ENCODE measurements at regions not wholly inside any gene's neighbourhood (a gene's known extent, or its start where the extent isn't known, plus 50 kb on each side); places are given as distances from the start of the nearest gene placed in this dataset.
"Not testable (repeated sequence)": the region's sequence is repeated elsewhere in the genome, so short reads cannot be mapped to it uniquely, and the experiment has no call there.

DNA sequence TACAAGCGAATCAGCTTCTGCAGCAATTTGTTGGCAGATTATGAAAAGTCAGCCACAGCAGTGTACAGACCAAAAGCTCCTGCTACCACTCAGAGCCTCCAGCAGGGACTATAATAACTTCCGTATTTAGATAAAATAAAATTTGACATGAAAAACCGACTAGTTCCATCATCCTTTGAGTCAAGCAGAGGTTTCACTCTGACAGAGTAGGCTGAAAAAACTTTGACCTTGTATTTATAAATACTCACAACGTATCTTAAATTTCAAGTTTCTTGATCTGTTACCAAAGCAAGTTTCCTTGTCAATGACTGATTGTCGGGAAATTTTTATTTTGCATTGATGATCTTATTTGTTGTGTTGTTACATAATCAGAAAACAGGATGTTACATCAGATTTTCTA lies 283.4 kb downstream of the DAD1 start:
- POLR2A ChIA-PET: no interaction called here
- Mint-ChIP-seq H3K27me3 (no peaks in the 10 kb centered on the region), H3K9me3 (no peaks in the 10 kb centered on the region), H3K4me1 (peaks cover 1% of the 10 kb centered on the region), H3K36me3 (ENCODE audit: low read depth) (no peaks in the 10 kb centered on the region), H3K4me3 (no peak overlapping the region), H3K27ac (peak overlapping the region; percentile 26)
- CTCF ChIA-PET: no interaction called here
- no peak for DNase-seq

DNA sequence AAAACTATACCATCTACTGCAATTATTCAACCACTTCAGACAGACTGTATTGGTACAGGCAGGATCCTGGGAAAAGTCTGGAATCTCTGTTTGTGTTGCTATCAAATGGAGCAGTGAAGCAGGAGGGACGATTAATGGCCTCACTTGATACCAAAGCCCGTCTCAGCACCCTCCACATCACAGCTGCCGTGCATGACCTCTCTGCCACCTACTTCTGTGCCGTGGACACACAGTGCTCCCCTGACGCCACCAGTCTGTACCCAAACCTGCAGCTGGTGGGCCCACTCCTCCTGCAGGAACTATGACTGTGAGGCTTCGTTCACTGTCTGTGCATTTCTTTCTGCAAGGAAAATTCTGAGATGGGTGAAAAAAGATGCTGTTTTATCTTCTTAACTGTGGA lies 284.7 kb downstream of the DAD1 start:
- H3K27ac Mint-ChIP-seq: peak overlapping the region; percentile 35

DNA sequence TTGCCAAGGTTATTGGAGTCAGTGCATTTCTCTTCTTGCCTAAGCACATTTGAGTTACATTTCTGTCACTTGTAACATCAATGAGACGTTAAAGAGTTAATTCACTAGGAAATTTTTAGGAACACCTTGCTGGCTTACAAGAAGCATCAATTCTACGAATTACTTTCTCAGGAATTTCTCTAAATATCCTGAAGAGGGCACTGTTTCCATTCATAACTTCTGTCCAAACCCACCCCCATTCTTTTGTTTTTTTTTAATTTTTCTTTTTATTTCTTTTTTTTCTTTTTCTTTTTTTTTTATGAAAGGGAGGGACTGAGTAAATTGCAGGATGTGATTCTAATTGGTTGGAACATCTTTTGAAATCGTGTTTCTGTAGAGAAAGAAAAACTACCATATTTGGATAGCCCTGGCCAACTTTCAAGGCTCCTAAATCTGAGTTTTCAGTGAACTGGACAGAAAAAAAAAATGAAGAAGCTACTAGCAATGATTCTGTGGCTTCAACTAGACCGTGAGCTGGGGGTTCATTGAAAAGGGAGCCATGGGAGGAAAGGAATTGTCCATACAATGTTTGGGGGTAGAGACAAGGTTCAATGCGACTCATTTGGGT lies 285.3 kb downstream of the DAD1 start:
- ChIA-PET CTCF (no interaction called here), POLR2A (no interaction called here)
- Mint-ChIP-seq H3K4me1 (peaks cover 1% of the 10 kb centered on the region), H3K4me3 (peak overlapping the region; percentile 58), H3K36me3 (ENCODE audit: low read depth) (no peaks in the 10 kb centered on the region), H3K9me3 (no peaks in the 10 kb centered on the region), H3K27me3 (no peaks in the 10 kb centered on the region), H3K27ac (peak overlapping the region; percentile 35)
- DNase-seq: no peak

More for the DNA sequence above, 284.7 kb downstream of the DAD1 start:
- Mint-ChIP-seq H3K27me3 (no peaks in the 10 kb centered on the region), H3K9me3 (no peaks in the 10 kb centered on the region), H3K36me3 (ENCODE audit: low read depth) (no peaks in the 10 kb centered on the region), H3K4me3 (peak overlapping the region; percentile 58), H3K4me1 (peaks cover 1% of the 10 kb centered on the region)
- no peak for DNase-seq
- CTCF ChIA-PET: no interaction called here
- POLR2A ChIA-PET: no interaction called here

DNA sequence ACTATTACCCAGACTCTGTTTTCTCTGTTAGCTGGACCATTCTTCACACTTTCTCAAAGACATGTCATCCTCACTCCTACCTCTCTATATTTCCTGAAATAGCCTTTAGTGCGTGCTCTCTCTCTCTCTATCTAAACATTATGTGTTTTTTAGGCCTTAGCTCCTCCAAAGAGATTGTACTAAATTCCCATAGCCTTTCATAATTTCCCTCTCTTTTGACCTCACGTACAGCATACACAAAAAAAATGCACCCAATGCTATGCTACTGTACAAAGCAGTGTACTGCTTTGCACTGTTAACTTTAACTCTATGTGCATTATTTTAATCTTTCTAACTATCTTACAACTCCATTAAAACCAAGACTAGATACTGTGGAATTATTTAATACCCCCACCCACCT lies 288.4 kb downstream of the DAD1 start:
- ChIA-PET POLR2A (no interaction called here), CTCF (no interaction called here)
- H3K36me3 Mint-ChIP-seq (ENCODE audit: low read depth): no peaks in the 10 kb centered on the region
- H3K4me1 Mint-ChIP-seq: no peaks in the 10 kb centered on the region
- no peak overlapping the region for H3K27ac Mint-ChIP-seq
- no peaks in the 10 kb centered on the region for H3K9me3 Mint-ChIP-seq
- H3K27me3 Mint-ChIP-seq: no peaks in the 10 kb centered on the region
- H3K4me3 Mint-ChIP-seq: no peak overlapping the region
- no peak for DNase-seq

DNA sequence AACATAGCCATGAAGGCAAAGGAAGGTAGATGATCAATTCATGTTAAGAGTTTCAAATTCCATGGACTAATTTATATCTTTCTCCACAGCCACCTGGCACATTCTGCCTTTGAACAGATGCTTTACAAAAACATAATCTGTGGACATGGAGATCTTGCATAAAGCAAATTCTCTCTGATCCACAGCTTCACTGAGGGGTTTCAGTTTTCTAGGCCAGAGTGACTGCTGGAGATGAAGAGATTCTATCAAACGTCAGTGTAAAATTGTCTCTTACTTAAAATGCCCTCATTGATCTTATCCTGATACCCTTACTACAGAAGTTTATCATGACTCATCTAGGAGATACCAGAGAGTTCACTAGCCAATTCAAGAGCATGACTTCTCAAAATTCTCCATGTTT lies 291.6 kb downstream of the DAD1 start:
- H3K4me3 Mint-ChIP-seq: no peak overlapping the region
- H3K27me3 Mint-ChIP-seq: no peaks in the 10 kb centered on the region
- H3K9me3 Mint-ChIP-seq: no peaks in the 10 kb centered on the region
- H3K4me1 Mint-ChIP-seq: no peaks in the 10 kb centered on the region
- DNase-seq: no peak
- no peak overlapping the region for H3K27ac Mint-ChIP-seq
- H3K36me3 Mint-ChIP-seq (ENCODE audit: low read depth): no peaks in the 10 kb centered on the region
- CTCF ChIA-PET: no interaction called here
- POLR2A ChIA-PET: no interaction called here

DNA sequence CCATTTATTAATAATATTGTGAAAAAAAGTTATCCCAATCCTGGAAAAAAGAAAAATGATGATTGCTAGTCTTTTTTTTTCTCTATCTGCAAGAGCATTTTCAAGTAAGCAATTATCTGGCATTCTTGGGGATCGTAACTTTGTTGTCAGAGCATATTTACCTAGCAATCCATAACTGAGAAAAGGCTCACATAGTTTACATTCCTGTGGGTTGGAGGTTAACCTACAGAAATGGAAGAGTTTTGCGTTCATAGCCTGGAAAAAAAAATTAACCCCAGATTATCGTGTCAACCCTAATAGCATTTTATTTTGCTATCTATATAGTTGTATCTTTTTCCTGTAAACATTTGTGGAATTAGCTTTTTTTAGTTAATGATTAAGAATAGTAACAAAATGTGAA lies 292.3 kb downstream of the DAD1 start:
- POLR2A ChIA-PET: no interaction called here
- no peak overlapping the region for H3K4me3 Mint-ChIP-seq
- DNase-seq: no peak
- H3K9me3 Mint-ChIP-seq: no peaks in the 10 kb centered on the region
- CTCF ChIA-PET: no interaction called here
- no peaks in the 10 kb centered on the region for H3K36me3 Mint-ChIP-seq (ENCODE audit: low read depth)
- H3K4me1 Mint-ChIP-seq: no peaks in the 10 kb centered on the region
- H3K27me3 Mint-ChIP-seq: no peaks in the 10 kb centered on the region
- no peak overlapping the region for H3K27ac Mint-ChIP-seq

DNA sequence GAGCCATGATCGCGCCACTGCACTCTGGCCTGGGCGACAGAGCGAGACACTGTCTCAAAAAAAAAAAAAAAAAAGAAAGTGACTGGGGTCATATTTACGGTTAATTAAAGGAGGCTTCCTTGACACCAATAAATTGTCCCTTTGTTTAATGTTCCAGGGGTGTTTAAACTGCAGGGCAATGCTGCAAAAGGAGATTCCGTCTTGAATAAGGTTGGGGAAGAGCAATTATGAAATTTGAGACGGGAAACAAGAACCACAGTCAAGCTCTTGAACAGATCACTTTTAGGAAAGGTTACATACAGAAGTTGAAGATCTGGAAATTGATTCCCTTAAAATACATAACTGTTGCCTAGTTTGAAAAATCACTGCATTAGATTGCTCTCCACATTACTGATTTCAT lies 292.9 kb downstream of the DAD1 start:
- Mint-ChIP-seq H3K27ac (no peak overlapping the region), H3K4me3 (no peak overlapping the region), H3K9me3 (no peaks in the 10 kb centered on the region), H3K4me1 (no peaks in the 10 kb centered on the region), H3K27me3 (no peaks in the 10 kb centered on the region), H3K36me3 (ENCODE audit: low read depth) (no peaks in the 10 kb centered on the region)
- ChIA-PET CTCF (no interaction called here), POLR2A (no interaction called here)
- no peak for DNase-seq

DNA sequence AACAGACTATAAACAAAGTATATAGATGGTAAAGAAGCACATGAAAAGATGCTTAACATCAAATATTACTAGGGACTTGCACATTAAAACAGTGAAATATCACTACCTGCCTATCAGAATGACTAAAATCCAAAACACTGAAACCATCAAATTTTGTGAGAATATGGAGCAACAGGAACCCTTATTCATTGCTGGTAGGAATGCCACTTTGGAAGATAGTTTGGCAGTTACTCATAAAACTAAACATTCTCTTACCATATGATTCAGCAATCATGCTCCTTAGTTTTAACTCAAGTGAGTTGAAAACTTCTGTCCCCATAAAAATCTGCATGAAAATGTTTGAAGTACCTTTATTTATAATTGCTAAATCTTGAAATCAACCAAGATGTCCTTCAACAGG lies 297.6 kb downstream of the DAD1 start:
- Mint-ChIP-seq H3K4me1 (no peaks in the 10 kb centered on the region), H3K27me3 (no peaks in the 10 kb centered on the region), H3K9me3 (no peaks in the 10 kb centered on the region), H3K4me3 (no peak overlapping the region), H3K36me3 (ENCODE audit: low read depth) (no peaks in the 10 kb centered on the region), H3K27ac (no peak overlapping the region)
- no peak for DNase-seq
- ChIA-PET POLR2A (no interaction called here), CTCF (no interaction called here)

DNA sequence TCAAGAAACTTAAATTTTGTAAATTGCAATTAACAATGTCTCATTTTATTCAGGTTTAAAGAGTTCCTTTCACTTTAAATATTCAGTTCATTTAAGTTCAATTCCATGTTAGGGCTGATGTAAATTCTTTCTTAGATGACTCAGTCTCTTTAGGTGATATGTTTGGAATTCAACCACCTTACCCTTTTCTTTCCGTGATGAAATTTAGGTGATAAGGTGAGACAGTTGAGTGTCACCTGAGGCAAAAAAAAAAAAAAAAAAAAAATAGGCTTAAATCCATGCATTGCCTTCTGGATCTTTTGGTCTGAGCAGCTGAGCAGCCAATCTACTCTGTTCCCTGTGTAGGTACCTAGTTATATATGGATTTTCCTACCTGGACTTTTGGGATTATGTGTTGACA lies 299.5 kb downstream of the DAD1 start:
- DNase-seq: no peak
- ChIA-PET CTCF (no interaction called here), POLR2A (no interaction called here)
- no peaks in the 10 kb centered on the region for H3K4me1 Mint-ChIP-seq
- H3K9me3 Mint-ChIP-seq: no peaks in the 10 kb centered on the region
- H3K4me3 Mint-ChIP-seq: no peak overlapping the region
- H3K36me3 Mint-ChIP-seq (ENCODE audit: low read depth): no peaks in the 10 kb centered on the region
- no peak overlapping the region for H3K27ac Mint-ChIP-seq
- no peaks in the 10 kb centered on the region for H3K27me3 Mint-ChIP-seq

DNA sequence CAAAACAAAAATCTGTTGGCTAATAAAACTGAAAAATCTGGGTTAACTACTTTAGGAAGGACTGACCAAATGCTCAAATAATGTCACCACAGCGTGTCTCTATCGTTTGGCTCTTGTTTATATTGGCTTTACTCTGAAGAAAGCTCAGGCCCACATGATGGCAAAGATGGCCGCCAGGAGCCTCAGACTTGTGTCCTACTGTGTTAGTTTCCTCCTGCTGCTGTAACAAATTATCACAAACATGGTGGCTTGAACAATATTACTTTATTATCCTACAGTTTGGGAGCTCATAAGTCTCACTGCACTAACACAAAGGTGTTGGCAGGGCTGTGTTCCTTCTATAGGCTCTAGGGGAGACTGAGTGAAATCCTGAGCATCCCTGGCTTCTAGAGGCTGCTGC lies 303.0 kb downstream of the DAD1 start:
- no peak for DNase-seq
- no peaks in the 10 kb centered on the region for H3K9me3 Mint-ChIP-seq
- POLR2A ChIA-PET: no interaction called here

DNA sequence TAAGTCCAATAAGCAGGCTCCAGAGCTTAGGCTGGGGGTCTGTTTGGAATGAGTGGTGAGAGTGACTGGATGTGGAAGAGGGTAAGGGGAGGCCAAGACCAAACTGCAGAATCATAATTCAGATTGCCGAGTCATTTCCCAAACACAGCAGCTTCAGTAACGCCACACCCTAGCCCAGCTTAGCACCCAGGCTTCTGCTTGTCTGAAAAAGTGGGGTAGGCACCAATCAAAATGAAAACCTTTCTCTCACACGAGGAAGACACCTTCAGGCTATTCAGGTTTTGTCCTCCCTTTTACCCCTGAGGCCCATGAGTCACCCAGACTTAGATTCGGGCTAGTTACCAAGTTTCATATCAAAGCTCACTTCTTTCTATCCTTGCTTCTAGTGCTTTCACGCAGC lies 306.1 kb downstream of the DAD1 start:
- CTCF ChIA-PET: no interaction called here
- Mint-ChIP-seq H3K4me3 (no peak overlapping the region), H3K4me1 (no peaks in the 10 kb centered on the region), H3K9me3 (no peaks in the 10 kb centered on the region), H3K27me3 (no peaks in the 10 kb centered on the region), H3K36me3 (ENCODE audit: low read depth) (no peaks in the 10 kb centered on the region), H3K27ac (no peak overlapping the region)
- DNase-seq: no peak
- POLR2A ChIA-PET: interaction anchor here (1.4 kb wide), 1 partner anchor 547 kb away, joined by 3 read pairs; no protein-coding TSS in a partner anchor

More for the DNA sequence above, 303.0 kb downstream of the DAD1 start:
- H3K27ac Mint-ChIP-seq: no peak overlapping the region
- H3K4me3 Mint-ChIP-seq: no peak overlapping the region
- no peaks in the 10 kb centered on the region for H3K27me3 Mint-ChIP-seq
- no peaks in the 10 kb centered on the region for H3K4me1 Mint-ChIP-seq
- CTCF ChIA-PET: no interaction called here
- H3K36me3 Mint-ChIP-seq (ENCODE audit: low read depth): no peaks in the 10 kb centered on the region

DNA sequence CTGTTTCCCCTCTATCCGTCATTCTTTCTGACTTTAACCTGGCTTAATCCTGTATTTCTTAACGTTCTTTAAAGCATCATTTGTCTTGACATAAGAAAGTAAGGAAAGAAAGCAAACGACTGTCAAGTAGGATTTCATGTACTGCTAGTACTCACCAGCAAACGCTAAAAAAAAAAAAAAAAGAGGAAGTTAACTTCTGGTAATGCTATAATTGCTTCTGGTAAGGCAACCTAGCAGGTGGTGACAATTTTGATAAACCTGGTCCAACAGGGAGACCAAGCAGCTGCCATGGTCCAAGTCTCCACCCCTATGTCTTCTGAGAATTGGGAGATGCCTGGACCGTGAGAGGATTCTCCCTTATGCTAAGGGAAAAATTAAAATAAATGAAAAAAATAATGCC lies 306.6 kb downstream of the DAD1 start:
- ChIA-PET CTCF (no interaction called here), POLR2A (interaction anchor here (1.4 kb wide), 1 partner anchor 548 kb away, joined by 3 read pairs; no protein-coding TSS in a partner anchor)
- no peak for DNase-seq
- Mint-ChIP-seq H3K27me3 (no peaks in the 10 kb centered on the region), H3K36me3 (ENCODE audit: low read depth) (no peaks in the 10 kb centered on the region), H3K27ac (no peak overlapping the region), H3K4me3 (no peak overlapping the region), H3K9me3 (no peaks in the 10 kb centered on the region), H3K4me1 (no peaks in the 10 kb centered on the region)

DNA sequence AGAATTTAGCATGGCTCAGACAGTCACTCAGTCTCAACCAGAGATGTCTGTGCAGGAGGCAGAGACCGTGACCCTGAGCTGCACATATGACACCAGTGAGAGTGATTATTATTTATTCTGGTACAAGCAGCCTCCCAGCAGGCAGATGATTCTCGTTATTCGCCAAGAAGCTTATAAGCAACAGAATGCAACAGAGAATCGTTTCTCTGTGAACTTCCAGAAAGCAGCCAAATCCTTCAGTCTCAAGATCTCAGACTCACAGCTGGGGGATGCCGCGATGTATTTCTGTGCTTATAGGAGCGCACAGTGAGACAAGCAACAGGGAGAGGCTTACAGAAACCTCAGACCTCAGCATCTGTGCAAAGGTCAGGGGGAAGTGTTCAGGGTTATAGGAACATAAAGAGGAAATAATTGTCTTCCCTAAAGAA lies 307.6 kb downstream of the DAD1 start:
- H3K36me3 Mint-ChIP-seq (ENCODE audit: low read depth); H3K9me3 Mint-ChIP-seq; CTCF ChIA-PET; H3K4me1 Mint-ChIP-seq; H3K27me3 Mint-ChIP-seq; DNase-seq: not testable (repeated sequence)
- POLR2A ChIA-PET: interaction anchor here (0.8 to 1.4 kb wide), 3 partner anchors 199 to 549 kb away, joined by 3 to 4 read pairs (median 4); no protein-coding TSS in a partner anchor
- peak overlapping the region; percentile 67 for H3K4me3 Mint-ChIP-seq
- peak overlapping the region; percentile 64 for H3K27ac Mint-ChIP-seq

DNA sequence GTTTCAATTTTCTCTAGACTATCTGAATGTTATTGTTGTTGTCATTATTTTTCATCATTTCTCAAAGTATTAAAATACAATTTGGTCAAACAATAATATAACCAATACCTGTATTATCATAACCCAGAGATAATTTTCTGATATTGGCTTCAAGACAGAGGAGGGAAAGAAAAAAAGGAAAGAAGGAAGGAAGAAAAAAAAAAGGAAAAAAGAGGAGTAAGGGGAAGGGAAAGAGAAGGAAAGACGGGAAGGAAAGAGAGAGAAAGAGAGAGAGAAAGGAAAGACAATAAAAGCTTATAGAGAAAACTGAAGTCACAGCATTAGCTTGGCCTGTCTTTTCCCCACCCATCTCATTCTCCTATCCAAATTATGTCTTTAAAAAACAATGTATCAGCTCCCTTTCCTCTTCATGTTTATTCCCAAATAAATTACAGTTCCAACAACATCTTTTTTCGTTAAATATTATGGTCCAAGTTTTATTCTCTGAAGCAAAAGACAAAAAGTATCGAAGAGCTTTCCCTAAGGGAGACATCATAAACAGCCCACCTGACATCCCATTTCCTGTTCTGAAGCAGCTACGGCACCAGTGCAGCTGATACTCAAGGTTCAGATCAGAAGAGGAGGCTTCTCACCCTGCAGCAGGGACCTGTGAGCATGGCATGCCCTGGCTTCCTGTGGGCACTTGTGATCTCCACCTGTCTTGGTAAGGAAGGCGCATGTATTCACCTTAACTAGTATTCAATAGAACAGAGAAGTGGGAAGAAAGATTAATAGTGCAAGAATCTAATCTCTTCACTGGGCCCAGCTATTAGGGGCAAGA lies 308.3 kb downstream of the DAD1 start:
- H3K9me3 Mint-ChIP-seq: no peaks in the 10 kb centered on the region
- H3K27ac Mint-ChIP-seq: peak overlapping the region; percentile 64
- no peaks in the 10 kb centered on the region for H3K4me1 Mint-ChIP-seq
- ChIA-PET POLR2A (interaction anchor here (0.7 to 1.1 kb wide), 3 partner anchors 199 to 251 kb away, joined by 3 to 4 read pairs (median 4); no protein-coding TSS in a partner anchor), CTCF (interaction anchor here (0.6 kb wide), 1 partner anchor 59 kb away, joined by 3 read pairs; no protein-coding TSS in a partner anchor)
- H3K4me3 Mint-ChIP-seq: peak overlapping the region; percentile 67
- H3K36me3 Mint-ChIP-seq (ENCODE audit: low read depth): no peaks in the 10 kb centered on the region
- no peaks in the 10 kb centered on the region for H3K27me3 Mint-ChIP-seq
- no peak for DNase-seq
